Mesenchymal stem cell (in vitro differentiated cells and primary cell): ENCODE measurements at regions not wholly inside any gene's neighbourhood (a gene's known extent, or its start where the extent isn't known, plus 50 kb on each side); places are given as distances from the start of the nearest gene placed in this dataset.

Experiments
- DNase-seq: peaks from one replicate; pipeline ENCODE4 v3.0.0-alpha.2; 2013
- H2AFZ ChIP-seq: one replicate; pipeline ENCODE4 v1.6.1; 2013; ENCODE audit warnings: low read depth, mild to moderate bottlenecking, control low read depth, inconsistent platforms, low read length, moderate library complexity
- H2AK5ac ChIP-seq: 2 replicates; pipeline ENCODE4 v1.6.1; 2013; ENCODE audit warnings: low read length, moderate library complexity, mild to moderate bottlenecking, inconsistent platforms; ENCODE audit not compliant: severe bottlenecking
- H2BK120ac ChIP-seq: one replicate; pipeline ENCODE4 v1.6.1; 2013; ENCODE audit warnings: low read depth, mild to moderate bottlenecking, inconsistent platforms, low read length, moderate library complexity
- H2BK12ac ChIP-seq, 2 experiments: one replicate each; pipeline ENCODE4 v1.6.1; 2013; ENCODE audit warnings: inconsistent platforms in 2 of 2, low read length in 2 of 2, mild to moderate bottlenecking in 2 of 2, moderate library complexity in 2 of 2, control low read depth in 1 of 2
- H2BK15ac ChIP-seq: one replicate; pipeline ENCODE4 v1.6.1; 2013; ENCODE audit warnings: mild to moderate bottlenecking, low read depth, inconsistent platforms; ENCODE audit not compliant: poor library complexity, severe bottlenecking
- H2BK5ac ChIP-seq: 2 replicates; pipeline ENCODE4 v1.6.1; 2013; ENCODE audit warnings: low read depth, mild to moderate bottlenecking, low read length, control low read depth, inconsistent platforms; ENCODE audit not compliant: poor library complexity, severe bottlenecking
- H3K14ac ChIP-seq, 2 experiments: one replicate each; pipeline ENCODE4 v1.6.1; 2013; ENCODE audit warnings: inconsistent platforms in 2 of 2, low read length in 2 of 2, control low read depth in 1 of 2, mild to moderate bottlenecking in 1 of 2, moderate library complexity in 1 of 2
- H3K18ac ChIP-seq, 2 experiments: one replicate each; pipeline ENCODE4 v1.6.1; 2013; ENCODE audit warnings: inconsistent platforms in 2 of 2, low read length in 2 of 2, control low read depth in 1 of 2, low read depth in 1 of 2, mild to moderate bottlenecking in 1 of 2
- H3K23ac ChIP-seq, 2 experiments: one replicate each; pipeline ENCODE4 v1.6.1; 2013; ENCODE audit warnings: inconsistent platforms in 2 of 2, low read length in 2 of 2, mild to moderate bottlenecking in 2 of 2, moderate library complexity in 2 of 2, control low read depth in 1 of 2
- H3K27ac ChIP-seq: 2 replicates; pipeline ENCODE4 v1.5.1; 2013; ENCODE audit warnings: mild to moderate bottlenecking, moderate library complexity, low read length, control low read depth, inconsistent platforms; ENCODE audit not compliant: poor library complexity, severe bottlenecking
- H3K27me3 ChIP-seq, 2 experiments: 2 replicates each; pipeline versions ENCODE4 v1.6.1 to v1.7.0; 2013; ENCODE audit warnings: low read length in 2 of 2, mild to moderate bottlenecking in 2 of 2, moderate library complexity in 2 of 2, control low read depth in 1 of 2, inconsistent platforms in 1 of 2; ENCODE audit not compliant: control insufficient read depth in 1 of 2, insufficient read depth in 1 of 2
- H3K36me3 ChIP-seq, 2 experiments: 2 replicates each; pipeline versions ENCODE4 v1.6.1 to v1.7.0; 2013; ENCODE audit warnings: low read length in 2 of 2, control low read depth in 1 of 2, inconsistent platforms in 1 of 2, low read depth in 1 of 2, mild to moderate bottlenecking in 1 of 2; ENCODE audit not compliant: insufficient read depth in 2 of 2, control insufficient read depth in 1 of 2
- H3K4ac ChIP-seq, 2 experiments: one replicate each; pipeline ENCODE4 v1.6.1; 2013; ENCODE audit warnings: inconsistent platforms in 2 of 2, low read length in 2 of 2, mild to moderate bottlenecking in 2 of 2, moderate library complexity in 2 of 2, control low read depth in 1 of 2, low read depth in 1 of 2
- H3K4me1 ChIP-seq: 2 replicates; pipeline ENCODE4 v1.6.1; 2013; ENCODE audit warnings: low read depth, low read length, control low read depth; ENCODE audit not compliant: control insufficient read depth, insufficient read depth
- H3K4me2 ChIP-seq: 2 replicates; pipeline ENCODE4 v1.6.1; 2013; ENCODE audit warnings: low read length, mild to moderate bottlenecking, inconsistent platforms; ENCODE audit not compliant: poor library complexity, severe bottlenecking
- H3K4me3 ChIP-seq, 2 experiments: 2 replicates each; pipeline versions ENCODE4 v1.5.1 to v1.7.0; 2013; ENCODE audit warnings: low read length in 2 of 2, mild to moderate bottlenecking in 2 of 2, control low read depth in 1 of 2, low read depth in 1 of 2; ENCODE audit not compliant: insufficient read depth in 1 of 2
- H3K79me1 ChIP-seq: replicated peaks from 2 replicates; pipeline ENCODE4 v1.6.1; 2013; ENCODE audit warnings: mild to moderate bottlenecking, control low read depth, low read length, inconsistent platforms; ENCODE audit not compliant: poor library complexity, severe bottlenecking
- H3K9ac ChIP-seq: 2 replicates; pipeline ENCODE4 v1.7.0; 2013; ENCODE audit warnings: mild to moderate bottlenecking, low read length, moderate library complexity
- H3K9me3 ChIP-seq: 2 replicates; pipeline ENCODE4 v1.7.0; 2013; ENCODE audit warnings: mild to moderate bottlenecking, low read length; ENCODE audit not compliant: control insufficient read depth
- H4K8ac ChIP-seq: one replicate; pipeline ENCODE4 v1.6.1; 2013; ENCODE audit warnings: inconsistent platforms, mild to moderate bottlenecking, low read length, moderate library complexity
- H4K91ac ChIP-seq: one replicate; pipeline ENCODE4 v1.6.1; 2013; ENCODE audit warnings: mild to moderate bottlenecking, low read length, inconsistent platforms
- WGBS: methylation state at CpG from one replicate; pipeline ENCODE4 v1.1.7; 2013; ENCODE audit warnings: mixed read lengths; 5-methylcytosine and 5-hydroxymethylcytosine counted together

DNA sequence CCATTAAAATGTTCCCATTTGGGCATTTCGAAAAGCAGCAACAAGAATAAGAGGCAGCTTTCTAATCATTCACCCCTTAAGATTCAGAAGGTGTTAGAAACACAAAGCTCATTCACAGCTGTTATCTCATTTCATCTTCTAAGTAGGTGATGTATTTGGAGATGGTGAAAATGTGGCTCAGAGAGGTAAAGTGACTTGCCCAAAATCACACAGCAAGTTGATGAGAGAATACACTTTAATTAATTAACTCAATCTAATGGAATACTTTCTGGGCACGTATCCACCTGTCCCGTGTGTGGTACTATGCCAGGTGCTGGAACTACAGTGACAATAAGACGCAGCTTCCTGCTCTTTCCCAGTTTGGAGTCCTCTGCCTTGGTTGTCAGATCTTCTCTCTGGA, 147.4 kb upstream of the LRFN2 start:
- H3K4ac ChIP-seq, result no peak overlapping the region
- H2BK5ac ChIP-seq, result no peak overlapping the region
- H2AK5ac ChIP-seq, result no peak overlapping the region
- H3K9ac ChIP-seq, result no peak overlapping the region
- H3K4me3 ChIP-seq, result no peak overlapping the region
- no peak overlapping the region for H3K14ac ChIP-seq
- H3K79me1 ChIP-seq, result no peaks in the 10 kb centered on the region
- no peak overlapping the region for H4K8ac ChIP-seq
- no peak overlapping the region for H3K18ac ChIP-seq
- WGBS, result 91% methylated on average over 4 of the region's 4 CpGs
- no peak overlapping the region for H2BK120ac ChIP-seq
- H3K4me1 ChIP-seq, result peaks cover 4% of the 10 kb centered on the region
- H4K91ac ChIP-seq, result no peak overlapping the region
- no peaks in the 10 kb centered on the region for H3K36me3 ChIP-seq
- no peak overlapping the region for H3K4me2 ChIP-seq
- H2AFZ ChIP-seq, result no peak overlapping the region
- DNase-seq, result no peak
- peaks cover 29 to 71% of the 10 kb centered on the region in 2 experiments for H3K27me3 ChIP-seq
- no peaks in the 10 kb centered on the region for H3K9me3 ChIP-seq
- no peak overlapping the region for H2BK12ac ChIP-seq
- H3K23ac ChIP-seq, result no peak overlapping the region
- H2BK15ac ChIP-seq, result no peak overlapping the region
- no peak overlapping the region for H3K27ac ChIP-seq

DNA sequence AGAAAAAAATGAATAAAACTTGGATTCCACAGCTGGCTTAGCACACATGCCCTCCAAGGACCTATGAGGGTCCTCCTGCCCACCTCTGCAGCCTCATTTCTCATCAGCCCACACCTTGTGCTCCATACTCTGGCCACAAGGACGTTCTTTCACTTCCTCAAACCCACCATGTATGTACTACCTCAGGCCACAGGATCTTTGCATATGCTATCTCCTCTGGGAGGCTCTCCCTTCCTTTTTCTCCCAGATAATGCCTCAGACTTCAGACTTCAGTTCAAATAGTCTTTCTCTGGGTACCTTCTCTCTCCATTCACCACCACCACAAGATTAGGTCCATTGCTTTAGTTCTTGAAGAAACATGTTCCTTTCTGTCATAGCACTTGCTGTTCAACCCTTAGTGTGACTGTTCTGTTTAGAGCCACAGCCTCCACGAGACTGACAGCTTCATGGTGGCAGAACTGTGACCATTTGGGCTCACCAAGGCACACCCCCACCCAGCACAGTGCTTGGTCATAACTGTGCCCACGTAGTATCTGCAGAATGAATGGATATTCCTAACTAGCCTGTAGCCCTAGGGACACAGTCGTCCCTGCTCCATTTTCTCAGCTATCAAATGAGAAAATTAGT, 146.7 kb upstream of the LRFN2 start:
- H3K9ac ChIP-seq, result no peak overlapping the region
- no peak overlapping the region for H3K4me3 ChIP-seq
- H2AFZ ChIP-seq, result no peak overlapping the region
- H2BK5ac ChIP-seq, result no peak overlapping the region
- no peak for DNase-seq
- H4K8ac ChIP-seq, result no peak overlapping the region
- H3K9me3 ChIP-seq, result no peaks in the 10 kb centered on the region
- H2BK15ac ChIP-seq, result no peak overlapping the region
- H3K4ac ChIP-seq, result no peak overlapping the region
- H3K27ac ChIP-seq, result no peak overlapping the region
- no peak overlapping the region for H2BK120ac ChIP-seq
- no peak overlapping the region for H3K14ac ChIP-seq
- H3K4me2 ChIP-seq, result no peak overlapping the region
- no peak overlapping the region for H3K18ac ChIP-seq
- peaks cover 4% of the 10 kb centered on the region for H3K4me1 ChIP-seq
- H2AK5ac ChIP-seq, result no peak overlapping the region
- WGBS, result 72% methylated on average over 3 of the region's 4 CpGs
- H3K27me3 ChIP-seq, result peaks cover 27 to 64% of the 10 kb centered on the region in 2 experiments
- H3K36me3 ChIP-seq, result no peaks in the 10 kb centered on the region
- H2BK12ac ChIP-seq, result no peak overlapping the region
- no peak overlapping the region for H3K23ac ChIP-seq
- no peaks in the 10 kb centered on the region for H3K79me1 ChIP-seq
- H4K91ac ChIP-seq, result peak overlapping the region; percentile 62

DNA sequence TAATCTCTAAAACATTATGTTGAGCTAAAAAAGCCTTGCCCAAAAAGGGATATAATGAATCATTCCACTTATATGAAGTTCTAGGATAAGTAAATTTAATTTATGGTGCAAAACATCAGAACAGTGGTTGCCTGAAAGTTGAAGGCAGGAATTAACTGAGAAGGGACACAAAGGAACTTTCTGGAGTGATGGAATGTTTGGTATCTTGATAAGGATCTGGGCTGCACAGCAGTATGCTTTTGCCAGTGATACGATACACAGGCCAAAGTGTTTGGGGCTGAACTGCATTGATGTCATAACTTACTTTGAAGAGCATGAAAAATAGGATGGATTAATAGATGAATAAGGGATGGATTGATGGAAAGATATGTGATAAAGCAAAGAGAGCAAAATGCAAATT, 146.1 kb upstream of the LRFN2 start:
- no peak overlapping the region for H3K23ac ChIP-seq
- H2AK5ac ChIP-seq, result no peak overlapping the region
- no peak overlapping the region for H3K9ac ChIP-seq
- H2AFZ ChIP-seq, result no peak overlapping the region
- DNase-seq, result peak; percentile 19
- H2BK5ac ChIP-seq, result no peak overlapping the region
- 29% methylated on average over 1 of the region's 1 CpG for WGBS
- H3K18ac ChIP-seq, result no peak overlapping the region
- H3K9me3 ChIP-seq, result no peaks in the 10 kb centered on the region
- H2BK15ac ChIP-seq, result no peak overlapping the region
- peaks cover 26 to 59% of the 10 kb centered on the region in 2 experiments for H3K27me3 ChIP-seq
- H3K36me3 ChIP-seq, result no peaks in the 10 kb centered on the region
- no peak overlapping the region for H2BK120ac ChIP-seq
- H3K27ac ChIP-seq, result no peak overlapping the region
- H3K4me1 ChIP-seq, result peaks cover 4% of the 10 kb centered on the region
- H2BK12ac ChIP-seq, result no peak overlapping the region
- no peak overlapping the region for H3K14ac ChIP-seq
- no peak overlapping the region for H3K4me3 ChIP-seq
- no peak overlapping the region for H3K4ac ChIP-seq
- H3K4me2 ChIP-seq, result no peak overlapping the region
- no peak overlapping the region for H4K91ac ChIP-seq
- H3K79me1 ChIP-seq, result no peaks in the 10 kb centered on the region
- no peak overlapping the region for H4K8ac ChIP-seq

DNA sequence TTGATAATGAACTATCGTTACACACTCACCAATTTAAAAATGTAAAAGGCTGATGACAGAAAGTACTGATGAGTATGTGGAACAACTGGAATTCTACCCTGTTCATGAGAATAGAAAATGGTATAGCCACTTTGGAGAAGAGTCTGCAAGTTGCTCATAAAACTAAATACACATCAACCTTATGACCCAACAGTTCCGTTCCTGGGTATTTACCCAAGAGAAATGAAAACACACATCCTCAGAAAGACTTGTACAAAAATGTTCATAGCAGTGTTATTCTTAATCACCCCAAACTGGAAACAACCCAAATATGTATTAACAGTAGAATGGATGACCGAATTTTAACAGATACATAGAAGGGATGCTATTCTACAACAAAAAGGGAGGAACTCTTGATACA, 145.7 kb upstream of the LRFN2 start:
- H2BK120ac ChIP-seq, result no peak overlapping the region

More for the DNA sequence above, 145.7 kb upstream of the LRFN2 start:
- H3K27ac ChIP-seq, result no peak overlapping the region
- H3K9ac ChIP-seq, result no peak overlapping the region
- H3K4me3 ChIP-seq, result no peak overlapping the region
- H3K9me3 ChIP-seq, result no peaks in the 10 kb centered on the region
- no peak overlapping the region for H3K23ac ChIP-seq
- 62% methylated on average over 1 of the region's 3 CpGs for WGBS
- peak; percentile 10 for DNase-seq
- no peak overlapping the region for H4K91ac ChIP-seq
- H3K4me2 ChIP-seq, result no peak overlapping the region
- no peaks in the 10 kb centered on the region for H3K36me3 ChIP-seq
- H2BK12ac ChIP-seq, result no peak overlapping the region
- H3K79me1 ChIP-seq, result no peaks in the 10 kb centered on the region
- H3K4me1 ChIP-seq, result peaks cover 4% of the 10 kb centered on the region
- H2BK5ac ChIP-seq, result no peak overlapping the region
- H3K18ac ChIP-seq, result no peak overlapping the region
- no peak overlapping the region for H4K8ac ChIP-seq
- H2AK5ac ChIP-seq, result no peak overlapping the region
- no peak overlapping the region for H3K14ac ChIP-seq
- H2AFZ ChIP-seq, result no peak overlapping the region
- peaks cover 26 to 56% of the 10 kb centered on the region in 2 experiments for H3K27me3 ChIP-seq
- no peak overlapping the region for H3K4ac ChIP-seq
- no peak overlapping the region for H2BK15ac ChIP-seq
